ENCODE measurements at regions not wholly inside any gene's neighbourhood (a gene's known extent, or its start where the extent isn't known, plus 50 kb on each side); places are given as distances from the start of the nearest gene placed in this dataset.

- no peak for DNase-seq (ENCODE audit: low read depth, low spot score)
- Histone ChIP-seq H3K4me3 (no peak overlapping the region), H3K9me3 (ENCODE audit: low read depth, low read length) (no peaks in the 10 kb centered on the region), H3K9ac (ENCODE audit: insufficient read length) (no peak overlapping the region), H3K36me3 (ENCODE audit: insufficient read depth, low read length) (no peaks in the 10 kb centered on the region), H3K27ac (no peak overlapping the region)
- TF ChIP-seq POLR2AphosphoS5 (IDR thresholded peaks at IDR 0.05; ENCODE audit: borderline replicate concordance, low read depth, low read length) (no peak), FOXP2 (optimal IDR thresholded peaks at IDR 0.05; ENCODE audit: control extremely low read depth, extremely low read length, insufficient read depth) (no peak), EZH2 (IDR thresholded peaks at IDR 0.05) (no peak)
These were observed 82.8 kb upstream of the VIPR2 start for GRCh38 chr7:159227433-159227832.

GRCh38 chr7:159226011-159226702 lies 81.5 kb upstream of the VIPR2 start:
- TF ChIP-seq FOXP2 (optimal IDR thresholded peaks at IDR 0.05; ENCODE audit: control extremely low read depth, extremely low read length, insufficient read depth) (no peak), EZH2 (IDR thresholded peaks at IDR 0.05) (no peak), POLR2AphosphoS5 (IDR thresholded peaks at IDR 0.05; ENCODE audit: borderline replicate concordance, low read depth, low read length) (no peak)
- H3K9ac ChIP-seq (ENCODE audit: insufficient read length): no peak overlapping the region
- H3K9me3 ChIP-seq (ENCODE audit: low read depth, low read length): no peaks in the 10 kb centered on the region
- H3K36me3 ChIP-seq (ENCODE audit: insufficient read depth, low read length): no peaks in the 10 kb centered on the region
- H3K4me3 ChIP-seq: no peak overlapping the region
- no peak overlapping the region for H3K27ac ChIP-seq
- DNase-seq (ENCODE audit: low read depth, low spot score): no peak

GRCh38 chr7:159218607-159219006 lies 73.9 kb upstream of the VIPR2 start:
- no peak overlapping the region for H3K4me3 ChIP-seq
- no peak for DNase-seq (ENCODE audit: low read depth, low spot score)
- no peaks in the 10 kb centered on the region for H3K9me3 ChIP-seq (ENCODE audit: low read depth, low read length)
- H3K9ac ChIP-seq (ENCODE audit: insufficient read length): no peak overlapping the region
- no peak overlapping the region for H3K27ac ChIP-seq
- no peak for TF ChIP-seq POLR2AphosphoS5 (IDR thresholded peaks at IDR 0.05; ENCODE audit: borderline replicate concordance, low read depth, low read length)
- no peak for TF ChIP-seq EZH2 (IDR thresholded peaks at IDR 0.05)
- no peak for TF ChIP-seq FOXP2 (optimal IDR thresholded peaks at IDR 0.05; ENCODE audit: control extremely low read depth, extremely low read length, insufficient read depth)
- no peaks in the 10 kb centered on the region for H3K36me3 ChIP-seq (ENCODE audit: insufficient read depth, low read length)

- Histone ChIP-seq H3K36me3 (ENCODE audit: insufficient read depth, low read length) (no peaks in the 10 kb centered on the region), H3K27ac (no peak overlapping the region), H3K9ac (ENCODE audit: insufficient read length) (no peak overlapping the region), H3K4me3 (no peak overlapping the region), H3K9me3 (ENCODE audit: low read depth, low read length) (no peaks in the 10 kb centered on the region)
- TF ChIP-seq EZH2 (IDR thresholded peaks at IDR 0.05) (no peak), FOXP2 (optimal IDR thresholded peaks at IDR 0.05; ENCODE audit: control extremely low read depth, extremely low read length, insufficient read depth) (no peak), POLR2AphosphoS5 (IDR thresholded peaks at IDR 0.05; ENCODE audit: borderline replicate concordance, low read depth, low read length) (no peak)
- DNase-seq (ENCODE audit: low read depth, low spot score): no peak
These were observed 73.5 kb upstream of the VIPR2 start for GRCh38 chr7:159218170-159218569.

- Histone ChIP-seq H3K4me3 (no peak overlapping the region), H3K9ac (ENCODE audit: insufficient read length) (no peak overlapping the region), H3K9me3 (ENCODE audit: low read depth, low read length) (no peaks in the 10 kb centered on the region), H3K36me3 (ENCODE audit: insufficient read depth, low read length) (no peaks in the 10 kb centered on the region), H3K27ac (no peak overlapping the region)
- no peak for DNase-seq (ENCODE audit: low read depth, low spot score)
- TF ChIP-seq POLR2AphosphoS5 (IDR thresholded peaks at IDR 0.05; ENCODE audit: borderline replicate concordance, low read depth, low read length): no peak
- no peak for TF ChIP-seq EZH2 (IDR thresholded peaks at IDR 0.05)
- no peak for TF ChIP-seq FOXP2 (optimal IDR thresholded peaks at IDR 0.05; ENCODE audit: control extremely low read depth, extremely low read length, insufficient read depth)
These were observed 70.4 kb upstream of the VIPR2 start for GRCh38 chr7:159215076-159215475.

- H3K9ac ChIP-seq (ENCODE audit: insufficient read length): no peak overlapping the region
- no peak for TF ChIP-seq POLR2AphosphoS5 (IDR thresholded peaks at IDR 0.05; ENCODE audit: borderline replicate concordance, low read depth, low read length)
- TF ChIP-seq EZH2 (IDR thresholded peaks at IDR 0.05): no peak
- no peak for TF ChIP-seq FOXP2 (optimal IDR thresholded peaks at IDR 0.05; ENCODE audit: control extremely low read depth, extremely low read length, insufficient read depth)
- DNase-seq (ENCODE audit: low read depth, low spot score): no peak
- H3K4me3 ChIP-seq: no peak overlapping the region
- H3K27ac ChIP-seq: no peak overlapping the region
- no peaks in the 10 kb centered on the region for H3K9me3 ChIP-seq (ENCODE audit: low read depth, low read length)
- no peaks in the 10 kb centered on the region for H3K36me3 ChIP-seq (ENCODE audit: insufficient read depth, low read length)
These were observed 68.6 kb upstream of the VIPR2 start for GRCh38 chr7:159213253-159213652.

GRCh38 chr7:159212226-159212625 lies 67.6 kb upstream of the VIPR2 start:
- TF ChIP-seq POLR2AphosphoS5 (IDR thresholded peaks at IDR 0.05; ENCODE audit: borderline replicate concordance, low read depth, low read length) (no peak), FOXP2 (optimal IDR thresholded peaks at IDR 0.05; ENCODE audit: control extremely low read depth, extremely low read length, insufficient read depth) (no peak), EZH2 (IDR thresholded peaks at IDR 0.05) (no peak)
- Histone ChIP-seq H3K36me3 (ENCODE audit: insufficient read depth, low read length) (no peaks in the 10 kb centered on the region), H3K9ac (ENCODE audit: insufficient read length) (no peak overlapping the region), H3K9me3 (ENCODE audit: low read depth, low read length) (no peaks in the 10 kb centered on the region), H3K27ac (no peak overlapping the region), H3K4me3 (no peak overlapping the region)
- no peak for DNase-seq (ENCODE audit: low read depth, low spot score)

GRCh38 chr7:159211540-159212182 lies 67.0 kb upstream of the VIPR2 start:
- no peaks in the 10 kb centered on the region for H3K9me3 ChIP-seq (ENCODE audit: low read depth, low read length)
- TF ChIP-seq POLR2AphosphoS5 (IDR thresholded peaks at IDR 0.05; ENCODE audit: borderline replicate concordance, low read depth, low read length) (no peak), EZH2 (IDR thresholded peaks at IDR 0.05) (no peak), FOXP2 (optimal IDR thresholded peaks at IDR 0.05; ENCODE audit: control extremely low read depth, extremely low read length, insufficient read depth) (no peak)
- DNase-seq (ENCODE audit: low read depth, low spot score): no peak
- H3K4me3 ChIP-seq: no peak overlapping the region
- no peak overlapping the region for H3K27ac ChIP-seq
- no peak overlapping the region for H3K9ac ChIP-seq (ENCODE audit: insufficient read length)
- H3K36me3 ChIP-seq (ENCODE audit: insufficient read depth, low read length): no peaks in the 10 kb centered on the region

All from SK-N-MC (cell line).